Neural cell (in vitro differentiated cells): ENCODE measurements at regions not wholly inside any gene's neighbourhood (a gene's known extent, or its start where the extent isn't known, plus 50 kb on each side); places are given as distances from the start of the nearest gene placed in this dataset.
A peak's percentile ranks its signal among the peaks of the same experiment; 100 is the strongest.

Source experiments
- EP300 ChIP-seq: fragments of 450-650 bp; conservative IDR thresholded peaks from 2 replicates; pipeline ENCODE4 v1.6.1; 2014; ENCODE audit warnings: antibody characterized with exemption, mild to moderate bottlenecking, moderate library complexity; ENCODE audit not compliant: poor library complexity, severe bottlenecking
- POLR2AphosphoS5 ChIP-seq: IDR thresholded peaks from 2 replicates; pipeline ENCODE4 v1.6.1; 2012
- TAF1 ChIP-seq: IDR thresholded peaks from 2 replicates; pipeline ENCODE4 v1.6.1; 2012; ENCODE audit warnings: low read depth
- TF ChIP-seq, protein P1 (sequence below): fragments of 450-650 bp; IDR thresholded peaks from 2 replicates; pipeline ENCODE4 v1.5.1; 2014; ENCODE audit warnings: antibody characterized with exemption, mild to moderate bottlenecking, moderate library complexity; ENCODE audit not compliant: poor library complexity, severe bottlenecking

DNA sequence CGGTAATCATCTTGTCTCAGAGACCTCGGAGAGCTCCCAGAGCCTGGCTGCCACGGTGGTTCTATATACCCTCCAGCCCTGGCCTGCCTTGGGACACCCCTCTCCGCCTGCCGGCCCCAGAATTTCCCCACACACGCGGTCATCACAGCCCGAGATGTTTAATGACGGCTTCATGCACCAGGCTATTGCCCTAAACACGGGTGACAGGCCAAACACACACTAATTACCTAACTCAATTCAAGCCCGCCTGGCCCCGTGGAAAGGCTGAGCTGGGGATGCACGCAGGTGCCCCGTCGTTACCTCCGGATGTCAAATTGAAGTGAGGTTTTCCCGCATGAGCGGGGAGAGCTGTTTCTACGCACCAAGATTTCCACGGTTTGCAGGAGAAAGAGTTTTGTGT lies 72.9 kb upstream of the PPP2R3B start:
- no peak for TF ChIP-seq EP300
- peak; percentile 2 for TF ChIP-seq POLR2AphosphoS5
- TF ChIP-seq, protein P1, sequence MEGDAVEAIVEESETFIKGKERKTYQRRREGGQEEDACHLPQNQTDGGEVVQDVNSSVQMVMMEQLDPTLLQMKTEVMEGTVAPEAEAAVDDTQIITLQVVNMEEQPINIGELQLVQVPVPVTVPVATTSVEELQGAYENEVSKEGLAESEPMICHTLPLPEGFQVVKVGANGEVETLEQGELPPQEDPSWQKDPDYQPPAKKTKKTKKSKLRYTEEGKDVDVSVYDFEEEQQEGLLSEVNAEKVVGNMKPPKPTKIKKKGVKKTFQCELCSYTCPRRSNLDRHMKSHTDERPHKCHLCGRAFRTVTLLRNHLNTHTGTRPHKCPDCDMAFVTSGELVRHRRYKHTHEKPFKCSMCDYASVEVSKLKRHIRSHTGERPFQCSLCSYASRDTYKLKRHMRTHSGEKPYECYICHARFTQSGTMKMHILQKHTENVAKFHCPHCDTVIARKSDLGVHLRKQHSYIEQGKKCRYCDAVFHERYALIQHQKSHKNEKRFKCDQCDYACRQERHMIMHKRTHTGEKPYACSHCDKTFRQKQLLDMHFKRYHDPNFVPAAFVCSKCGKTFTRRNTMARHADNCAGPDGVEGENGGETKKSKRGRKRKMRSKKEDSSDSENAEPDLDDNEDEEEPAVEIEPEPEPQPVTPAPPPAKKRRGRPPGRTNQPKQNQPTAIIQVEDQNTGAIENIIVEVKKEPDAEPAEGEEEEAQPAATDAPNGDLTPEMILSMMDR: no peak
- no peak for TF ChIP-seq TAF1
